NCI-H345 treated with DMSO at 0.1 percent for 48 hours (cell line): ENCODE measurements at regions not wholly inside any gene's neighbourhood (a gene's known extent, or its start where the extent isn't known, plus 50 kb on each side); places are given as distances from the start of the nearest gene placed in this dataset.
"Not testable (repeated sequence)": the region's sequence is repeated elsewhere in the genome, so short reads cannot be mapped to it uniquely, and the experiment has no call there.

Experiments
- DNase-seq: peaks from one replicate; lab custom pipeline; 2025; ENCODE audit not compliant: unreplicated experiment; lab: John Stamatoyannopoulos, UW

- DNase-seq = no peak
Measured at GRCh38 chr16:52976539-52977167, 76.0 kb downstream of the CHD9NB start.

GRCh38 chr16:52967744-52968143 is 85.0 kb downstream of the CHD9NB start:
- no peak for DNase-seq

GRCh38 chr16:52964290-52964689 is 88.4 kb downstream of the CHD9NB start:
- no peak for DNase-seq

- DNase-seq = no peak
Measured at GRCh38 chr16:52963855-52964242, 88.8 kb downstream of the CHD9NB start.

- no peak for DNase-seq
Measured at GRCh38 chr16:52963212-52963854, 89.4 kb downstream of the CHD9NB start.

- DNase-seq = no peak
Measured at GRCh38 chr16:52958951-52959350, 93.7 kb downstream of the CHD9NB start.

- DNase-seq = no peak
Measured at GRCh38 chr16:52957199-52957598, 95.5 kb downstream of the CHD9NB start.

- no peak for DNase-seq
Measured at GRCh38 chr16:52956044-52956443, 96.7 kb downstream of the CHD9NB start.

- no peak for DNase-seq
Measured at GRCh38 chr16:52953215-52953614, 99.5 kb downstream of the CHD9NB start.

GRCh38 chr16:52948946-52949345 is 103.8 kb downstream of the CHD9NB start:
- DNase-seq = no peak

GRCh38 chr16:52932321-52932720 is 120.4 kb downstream of the CHD9NB start:
- no peak for DNase-seq

GRCh38 chr16:52929478-52930400 is 123.0 kb downstream of the CHD9NB start:
- DNase-seq = no peak

GRCh38 chr16:52928955-52929354 is 123.7 kb downstream of the CHD9NB start:
- no peak for DNase-seq

- no peak for DNase-seq
Measured at GRCh38 chr16:52925143-52925542, 127.6 kb downstream of the CHD9NB start.

GRCh38 chr16:52924162-52924561 is 128.5 kb downstream of the CHD9NB start:
- no peak for DNase-seq

GRCh38 chr16:52921104-52921503 is 131.6 kb downstream of the CHD9NB start:
- DNase-seq = no peak

GRCh38 chr16:52920331-52920730 is 132.4 kb downstream of the CHD9NB start:
- no peak for DNase-seq

GRCh38 chr16:52914428-52914827 is 138.3 kb downstream of the CHD9NB start:
- DNase-seq = no peak

GRCh38 chr16:52912565-52913173 is 140.0 kb downstream of the CHD9NB start:
- peak; percentile 33 for DNase-seq

- DNase-seq = not testable (repeated sequence)
Measured at GRCh38 chr16:52908057-52908456, 144.6 kb downstream of the CHD9NB start.

- no peak for DNase-seq
Measured at GRCh38 chr16:52906281-52906680, 146.4 kb downstream of the CHD9NB start.
